SK-N-DZ (cell line): ENCODE measurements at regions not wholly inside any gene's neighbourhood (a gene's known extent, or its start where the extent isn't known, plus 50 kb on each side); places are given as distances from the start of the nearest gene placed in this dataset.

ENCODE experiments used
- DNase-seq: peaks from one replicate; pipeline ENCODE4 v3.0.0-alpha.2; 2015; ENCODE audit warnings: low spot score

- no peak for DNase-seq
Measured at GRCh38 chr17:83144421-83145357, 65.3 kb downstream of the METRNL start.

- DNase-seq, result no peak
Measured at GRCh38 chr17:83145358-83145738, 65.9 kb downstream of the METRNL start.

- no peak for DNase-seq
Measured at GRCh38 chr17:83145831-83146230, 66.4 kb downstream of the METRNL start.

- DNase-seq, result no peak
Measured at GRCh38 chr17:83146347-83146746, 66.9 kb downstream of the METRNL start.

- no peak for DNase-seq
Measured at GRCh38 chr17:83147280-83147679, 67.9 kb downstream of the METRNL start.

GRCh38 chr17:83148317-83149028 is 69.1 kb downstream of the METRNL start:
- DNase-seq, result no peak

GRCh38 chr17:83149029-83149725 is 69.8 kb downstream of the METRNL start:
- DNase-seq, result no peak

GRCh38 chr17:83149761-83150251 is 70.4 kb downstream of the METRNL start:
- DNase-seq, result no peak

- DNase-seq, result no peak
Measured at GRCh38 chr17:83150369-83151055, 71.1 kb downstream of the METRNL start.

- DNase-seq, result no peak
Measured at GRCh38 chr17:83151056-83151441, 71.6 kb downstream of the METRNL start.

- DNase-seq, result no peak
Measured at GRCh38 chr17:83151442-83152226, 72.2 kb downstream of the METRNL start.

- DNase-seq, result no peak
Measured at GRCh38 chr17:83152227-83152744, 72.9 kb downstream of the METRNL start.

- no peak for DNase-seq
Measured at GRCh38 chr17:83152745-83153611, 73.6 kb downstream of the METRNL start.

GRCh38 chr17:83153681-83154310 is 74.4 kb downstream of the METRNL start:
- no peak for DNase-seq

- no peak for DNase-seq
Measured at GRCh38 chr17:83154311-83155127, 75.1 kb downstream of the METRNL start.

- DNase-seq, result no peak
Measured at GRCh38 chr17:83155128-83156121, 76.0 kb downstream of the METRNL start.

GRCh38 chr17:83156408-83156807 is 77.0 kb downstream of the METRNL start:
- DNase-seq, result no peak
